GM21390 (cell line): ENCODE measurements at regions not wholly inside any gene's neighbourhood (a gene's known extent, or its start where the extent isn't known, plus 50 kb on each side); places are given as distances from the start of the nearest gene placed in this dataset.

Experiments used
- ATAC-seq: cut with Tn5 transposase; IDR thresholded peaks from one replicate; pipeline ENCODE4 v1.9.1; 2021; ENCODE audit not compliant: unreplicated experiment

DNA sequence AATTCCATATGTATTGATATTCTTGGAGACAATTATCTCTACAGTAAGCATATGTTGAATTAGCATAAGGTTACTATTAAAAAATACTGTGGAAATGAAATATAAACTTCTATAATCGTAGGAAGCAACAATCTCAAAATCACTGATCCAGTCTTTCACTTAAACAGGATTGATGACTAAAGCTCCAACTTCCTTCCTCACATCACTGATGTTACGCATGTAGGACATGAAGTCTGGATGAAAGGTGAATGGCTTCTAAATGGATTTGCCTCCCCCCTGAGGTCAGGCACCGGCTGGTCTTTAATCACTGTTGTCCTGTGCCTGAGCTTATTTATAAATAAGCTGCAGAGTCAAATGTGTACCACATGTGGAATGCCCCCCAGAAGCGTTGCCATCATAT lies 157.1 kb upstream of the NFIB start:
- no peak for ATAC-seq

DNA sequence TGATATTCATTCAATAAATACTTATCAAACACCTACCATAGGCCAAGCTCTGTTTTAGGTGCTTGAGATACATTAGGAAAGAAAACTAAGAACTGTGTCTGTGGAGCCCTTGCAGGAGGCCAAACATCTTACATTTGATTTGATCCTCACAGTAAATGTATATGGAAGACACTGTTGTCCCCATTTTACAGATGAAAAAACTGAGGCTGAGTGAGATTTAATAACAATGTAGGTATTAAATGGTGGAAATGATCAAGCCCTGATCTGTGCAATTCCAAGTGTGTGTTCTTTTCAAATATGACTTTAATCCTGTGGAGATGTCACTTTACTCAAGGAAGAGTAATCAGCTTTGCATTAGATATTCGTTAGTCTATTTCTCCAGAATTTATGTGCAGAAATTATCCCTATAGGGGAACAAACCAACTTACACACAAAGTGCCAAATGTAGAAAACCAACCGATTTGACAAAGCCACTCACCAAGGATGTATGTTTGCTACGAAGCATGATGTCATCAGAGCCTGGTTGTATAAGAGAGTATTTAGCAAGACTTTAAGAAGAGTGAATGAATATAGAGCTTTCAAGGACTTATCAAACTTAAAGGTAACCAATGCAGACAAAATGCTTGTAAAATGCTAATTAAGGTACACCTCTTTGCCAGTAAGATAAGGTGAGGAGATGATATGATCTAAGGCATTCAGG lies 153.9 kb upstream of the NFIB start:
- ATAC-seq: no peak

DNA sequence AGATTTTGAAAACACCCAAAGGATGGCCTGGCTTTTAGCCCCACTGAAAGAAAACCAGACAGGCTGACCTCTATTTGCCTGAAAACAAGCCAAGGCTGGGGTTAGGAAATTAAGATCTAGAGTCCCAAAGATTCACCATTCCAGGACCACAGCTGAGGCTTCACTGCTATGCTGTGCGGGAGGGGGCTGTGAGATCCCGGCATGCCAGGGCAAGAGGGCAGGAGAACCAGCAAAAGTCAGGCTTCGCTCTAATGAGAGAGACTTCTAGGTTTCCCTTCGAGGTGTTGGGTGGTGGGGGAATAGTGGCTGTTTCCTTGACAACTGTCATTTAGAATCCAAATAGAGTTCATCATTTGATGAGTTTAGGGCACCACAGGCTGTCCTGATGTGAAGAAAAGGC lies 152.9 kb upstream of the NFIB start:
- no peak for ATAC-seq

DNA sequence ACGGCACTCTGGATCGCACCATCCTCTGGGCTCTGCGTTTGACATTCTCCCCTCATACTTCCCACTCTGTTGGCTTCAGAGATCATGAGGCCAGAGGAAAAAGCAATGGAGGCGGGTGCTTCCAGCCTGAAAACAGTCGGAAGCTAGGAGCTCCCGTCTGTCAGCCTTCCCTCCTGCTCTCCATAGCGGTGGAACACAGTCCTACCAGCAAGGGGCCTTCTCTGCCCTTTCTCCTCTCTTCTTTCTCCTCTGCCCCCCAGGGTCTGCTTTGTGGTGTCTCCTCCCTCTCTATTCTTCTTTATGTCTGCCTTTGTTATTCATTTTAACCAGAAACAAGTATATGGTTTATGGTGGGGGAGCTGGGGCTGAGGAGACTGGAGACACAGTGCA lies 152.5 kb upstream of the NFIB start:
- ATAC-seq: no peak

DNA sequence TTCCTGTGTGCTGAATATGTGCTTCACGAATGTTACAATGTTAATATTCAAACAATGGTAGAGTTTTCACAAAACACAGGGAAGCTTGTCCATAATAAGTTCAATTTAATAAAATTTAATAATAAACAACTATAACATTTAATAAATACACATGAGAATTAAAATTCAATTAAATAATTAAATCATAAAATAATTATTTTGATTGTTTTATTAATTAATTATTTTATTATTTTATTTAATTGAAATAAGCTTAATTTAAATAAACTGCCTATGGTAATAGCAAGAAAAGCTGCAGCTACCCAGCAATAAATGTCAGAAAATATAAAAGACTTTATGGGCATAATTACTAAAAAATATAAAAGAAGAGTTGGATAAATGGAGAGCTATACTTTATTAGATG lies 149.0 kb upstream of the NFIB start:
- no peak for ATAC-seq

DNA sequence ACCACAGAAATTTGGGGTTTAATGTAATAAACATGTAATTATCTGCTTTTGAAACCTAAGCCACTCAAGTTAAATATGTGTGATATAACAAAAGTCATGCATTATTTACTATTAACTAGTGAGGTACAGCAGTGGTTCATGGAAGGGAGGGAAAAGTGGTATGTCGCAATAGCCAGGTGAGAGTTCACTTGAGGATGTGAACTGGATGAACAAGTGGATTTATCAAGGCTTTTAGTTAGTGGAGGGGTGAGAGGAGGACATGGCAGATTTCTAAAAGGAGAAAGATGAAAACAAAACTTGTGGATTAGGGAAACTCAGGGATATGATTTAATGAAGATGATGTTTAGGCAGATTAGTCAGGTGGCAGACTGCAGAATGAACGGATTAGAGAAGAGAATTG lies 141.3 kb upstream of the NFIB start:
- ATAC-seq: no peak

DNA sequence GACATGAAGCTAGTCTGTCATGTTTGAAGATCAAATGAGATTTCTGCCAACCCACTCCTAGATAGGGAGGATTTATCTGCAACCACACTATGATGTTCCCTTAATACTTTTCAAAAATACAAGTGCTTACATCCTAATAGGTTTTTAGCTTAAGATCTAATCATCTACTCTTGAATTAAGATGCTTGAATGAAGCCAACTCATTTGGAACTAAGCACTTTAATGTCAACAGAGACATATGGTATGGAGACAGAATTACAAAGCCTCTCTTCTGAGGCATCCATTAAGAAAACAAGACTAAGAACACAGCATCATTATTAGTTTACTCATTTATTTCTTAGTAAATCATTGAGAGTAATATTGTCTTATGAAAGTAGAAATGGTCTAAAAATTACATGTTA lies 139.3 kb upstream of the NFIB start:
- no peak for ATAC-seq

DNA sequence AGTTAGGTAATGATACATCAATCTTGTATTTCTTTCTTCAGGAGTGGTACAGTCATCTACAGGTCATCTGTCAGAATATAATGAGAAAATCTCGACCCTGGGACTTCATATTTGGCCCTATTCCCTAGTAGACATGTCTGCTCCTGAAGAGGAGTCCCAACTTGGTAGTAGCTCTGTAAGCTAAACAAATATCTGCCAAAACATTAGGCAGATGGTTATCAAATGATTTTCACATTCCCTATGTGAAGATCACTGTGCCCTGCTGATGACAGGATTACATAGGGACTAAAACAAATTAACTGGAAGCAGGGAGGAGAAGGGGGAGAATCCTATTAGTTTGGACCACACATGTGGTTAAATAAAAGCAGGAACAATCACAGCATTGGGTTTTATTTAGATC lies 138.6 kb upstream of the NFIB start:
- ATAC-seq: no peak

DNA sequence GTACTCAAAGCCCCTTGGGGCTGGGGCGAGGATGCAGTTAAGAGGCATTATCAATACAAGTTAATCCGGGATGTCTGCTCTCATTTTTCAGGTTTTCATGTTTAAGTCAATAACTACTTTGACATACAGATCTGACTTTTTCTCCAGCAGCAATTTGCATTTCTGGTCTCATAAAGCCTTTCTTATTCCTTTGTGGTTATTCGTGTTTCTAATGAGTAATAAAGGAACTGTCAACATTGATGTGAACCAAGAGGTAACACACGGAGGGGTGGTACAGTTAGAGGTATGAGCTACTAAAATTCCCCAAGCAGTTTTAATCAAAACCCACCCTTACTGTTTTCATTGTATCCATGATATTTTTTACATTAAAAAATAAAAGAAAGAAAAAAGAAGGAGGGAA lies 138.0 kb upstream of the NFIB start:
- peak; percentile 97 for ATAC-seq

DNA sequence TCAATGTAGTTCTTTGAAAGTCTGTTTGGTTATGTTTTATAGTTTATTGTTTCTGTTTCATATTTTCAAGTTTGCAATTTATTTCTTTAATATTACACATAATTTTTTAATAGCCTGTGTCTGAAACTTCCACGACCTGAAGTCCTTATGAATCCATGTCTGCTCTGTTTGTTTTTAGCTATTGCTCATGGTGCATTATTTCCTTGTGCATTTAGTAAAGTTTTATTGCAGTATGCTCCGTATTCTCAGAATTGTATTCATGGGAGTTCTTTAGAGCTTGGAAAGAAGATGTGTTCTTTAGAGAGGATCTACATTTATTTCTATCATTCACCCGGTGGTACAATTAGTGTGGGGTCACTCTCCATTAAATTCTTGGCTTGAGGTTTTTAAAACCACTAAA lies 133.2 kb upstream of the NFIB start:
- no peak for ATAC-seq

DNA sequence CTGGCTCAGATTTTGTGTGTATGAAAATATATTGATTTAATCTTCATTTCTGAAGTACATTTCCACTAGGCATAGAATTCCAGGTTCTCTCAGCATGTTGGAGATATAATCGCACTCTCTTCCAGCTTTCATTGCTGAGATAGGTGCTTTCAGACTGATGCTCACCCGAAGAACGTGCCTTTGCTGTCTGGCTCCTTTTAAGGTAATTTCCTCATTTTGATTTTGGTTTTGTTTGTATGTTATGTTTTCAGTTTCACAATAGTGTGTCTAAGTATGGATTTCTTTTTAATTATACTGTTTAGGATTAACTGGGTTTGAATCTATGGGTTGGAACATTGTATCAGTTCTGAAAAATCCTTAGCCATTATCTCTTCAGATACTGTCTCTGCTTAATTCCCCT lies 132.0 kb upstream of the NFIB start:
- no peak for ATAC-seq

DNA sequence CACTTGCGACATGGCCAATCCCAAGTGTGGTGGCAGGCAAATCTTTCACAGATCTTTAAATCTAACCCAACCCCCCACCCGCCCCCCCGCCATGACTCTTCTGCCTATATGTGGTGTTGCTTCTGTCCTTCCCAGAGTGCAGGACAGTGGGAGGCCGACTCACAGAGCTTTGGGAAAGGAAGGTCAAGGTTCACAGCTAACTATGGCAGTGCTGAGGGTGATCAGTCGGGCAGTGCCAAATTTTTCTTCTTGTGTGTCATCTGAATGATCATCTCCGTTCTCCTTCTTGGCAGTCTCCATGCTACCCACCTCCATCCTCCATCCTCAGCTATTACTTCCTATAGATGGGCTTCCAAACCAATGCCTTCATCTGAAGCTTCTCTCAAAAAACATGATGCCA lies 129.0 kb upstream of the NFIB start:
- no peak for ATAC-seq

DNA sequence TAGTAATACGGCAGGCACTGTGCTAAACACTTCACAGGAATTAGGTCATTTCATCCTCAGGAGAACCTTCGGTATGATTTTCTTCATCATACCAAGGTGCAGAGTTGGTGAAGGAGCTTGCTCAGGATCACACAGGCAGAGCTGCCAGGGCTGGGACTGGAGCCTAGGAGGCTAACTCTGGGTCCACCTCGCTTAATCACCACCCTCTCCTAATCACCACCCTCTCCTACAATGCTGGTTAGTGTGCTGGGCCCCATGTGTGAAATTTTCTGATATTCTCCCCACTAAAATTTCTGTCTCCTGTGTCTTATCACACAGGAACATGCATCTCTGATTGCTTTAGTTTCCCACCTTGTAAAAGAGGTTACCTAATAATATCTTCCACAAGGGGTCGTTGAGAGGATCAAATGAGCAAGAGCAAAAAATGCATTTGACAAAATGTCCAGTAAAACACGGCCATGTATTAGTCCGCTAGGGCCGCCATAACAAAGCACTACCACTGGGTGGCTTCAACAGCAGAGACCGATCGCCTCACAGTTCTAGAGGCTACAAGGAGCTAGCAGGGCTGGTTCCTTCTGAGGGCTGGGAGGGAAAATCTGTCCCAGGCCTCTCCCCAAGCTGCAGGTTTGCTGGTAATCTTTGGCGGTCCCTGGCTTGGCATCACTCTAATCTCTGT lies 128.2 kb upstream of the NFIB start:
- no peak for ATAC-seq

DNA sequence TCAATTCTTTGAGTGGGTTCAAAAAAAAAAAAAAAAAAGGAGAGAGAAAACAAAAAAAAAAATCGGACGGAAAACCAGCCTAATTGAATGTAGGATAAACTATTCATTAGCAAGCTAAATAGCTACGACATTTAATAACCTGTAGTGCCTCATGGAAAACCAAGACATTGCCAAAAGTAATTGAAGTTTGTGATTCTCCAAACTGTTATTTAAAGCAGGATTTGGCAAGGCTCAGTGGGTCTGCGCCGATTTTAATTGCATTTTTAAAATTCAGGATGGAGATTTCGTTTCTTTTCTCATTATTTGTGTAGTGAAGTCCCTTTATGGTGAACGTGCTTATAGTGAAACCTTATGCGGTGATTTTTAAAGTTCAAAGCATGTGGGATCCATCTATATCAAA lies 127.2 kb upstream of the NFIB start:
- ATAC-seq: no peak

DNA sequence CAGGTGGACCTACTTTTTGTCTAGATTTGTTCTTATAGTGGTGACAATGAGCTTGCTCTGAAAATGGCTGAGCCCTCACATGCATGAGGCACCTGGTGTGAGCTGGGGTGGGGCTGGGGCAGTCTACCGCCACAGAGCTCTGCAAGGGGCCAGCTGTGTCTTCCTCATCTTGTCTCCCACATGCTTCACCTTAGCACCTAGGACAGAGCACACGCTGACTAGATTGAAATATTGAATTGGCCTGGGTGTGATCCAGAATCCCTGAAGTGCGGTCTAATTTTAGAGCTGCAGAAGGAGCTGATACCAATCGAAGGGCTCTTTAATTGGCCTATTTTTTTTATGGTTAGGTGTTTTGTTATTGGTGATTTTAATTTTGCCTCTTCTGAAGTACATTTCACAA lies 126.1 kb upstream of the NFIB start:
- ATAC-seq: no peak

DNA sequence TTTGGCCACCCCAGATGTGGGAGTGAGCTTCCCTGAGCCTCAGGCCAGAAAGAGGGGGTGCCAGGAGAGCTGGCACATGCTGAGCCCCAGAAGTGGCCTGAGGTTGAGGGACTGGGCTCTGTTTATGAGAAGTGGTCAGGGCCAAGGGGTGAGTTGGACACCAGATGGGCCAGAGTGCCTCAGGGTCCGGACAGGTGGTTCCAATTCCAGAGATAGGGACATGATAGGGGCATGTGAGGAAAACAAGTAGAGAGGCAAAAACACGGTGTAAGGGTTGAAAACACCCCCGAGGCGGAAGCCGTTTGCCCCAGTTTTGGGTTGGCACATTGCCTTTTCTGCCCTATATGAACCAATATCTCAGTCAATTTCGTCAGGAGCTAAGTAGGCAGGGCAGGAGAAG lies 125.6 kb upstream of the NFIB start:
- no peak for ATAC-seq

DNA sequence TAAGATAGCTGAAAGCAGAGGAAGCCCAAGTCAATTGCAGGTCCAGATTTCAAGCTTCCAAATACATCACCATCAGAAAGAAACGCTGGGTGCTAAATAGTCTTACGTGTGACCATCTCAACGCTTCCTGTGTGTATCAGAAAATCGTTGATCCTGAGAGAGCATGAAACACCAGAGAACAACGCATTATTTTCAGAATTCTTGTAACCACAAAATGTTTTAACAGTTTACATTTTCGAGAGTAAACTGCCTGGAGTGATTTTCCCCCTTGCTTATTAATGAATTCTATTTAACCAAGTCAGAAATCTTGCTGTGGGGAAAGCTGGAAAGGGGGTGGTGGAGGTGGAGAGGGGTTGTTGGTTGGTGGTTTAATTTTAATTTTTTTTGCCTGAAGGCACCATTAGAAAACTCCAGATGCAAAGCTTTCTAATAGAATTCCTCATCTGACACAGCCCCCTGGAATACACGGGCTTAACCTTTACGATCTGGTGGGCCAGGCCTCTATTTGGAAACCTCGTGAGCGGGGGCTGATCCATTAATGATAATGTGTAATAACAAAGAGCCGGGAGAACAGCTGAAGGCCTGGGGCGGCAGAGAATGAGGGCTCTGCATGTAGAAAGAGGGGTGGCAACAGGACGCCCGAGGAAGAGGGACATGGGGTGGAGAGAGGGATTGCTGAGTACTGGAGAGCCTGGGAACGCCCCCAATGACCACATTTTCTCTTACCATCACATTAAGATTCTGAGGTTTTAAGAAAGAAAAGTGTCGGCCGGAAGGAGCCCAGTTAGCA lies 124.5 kb upstream of the NFIB start:
- no peak for ATAC-seq

DNA sequence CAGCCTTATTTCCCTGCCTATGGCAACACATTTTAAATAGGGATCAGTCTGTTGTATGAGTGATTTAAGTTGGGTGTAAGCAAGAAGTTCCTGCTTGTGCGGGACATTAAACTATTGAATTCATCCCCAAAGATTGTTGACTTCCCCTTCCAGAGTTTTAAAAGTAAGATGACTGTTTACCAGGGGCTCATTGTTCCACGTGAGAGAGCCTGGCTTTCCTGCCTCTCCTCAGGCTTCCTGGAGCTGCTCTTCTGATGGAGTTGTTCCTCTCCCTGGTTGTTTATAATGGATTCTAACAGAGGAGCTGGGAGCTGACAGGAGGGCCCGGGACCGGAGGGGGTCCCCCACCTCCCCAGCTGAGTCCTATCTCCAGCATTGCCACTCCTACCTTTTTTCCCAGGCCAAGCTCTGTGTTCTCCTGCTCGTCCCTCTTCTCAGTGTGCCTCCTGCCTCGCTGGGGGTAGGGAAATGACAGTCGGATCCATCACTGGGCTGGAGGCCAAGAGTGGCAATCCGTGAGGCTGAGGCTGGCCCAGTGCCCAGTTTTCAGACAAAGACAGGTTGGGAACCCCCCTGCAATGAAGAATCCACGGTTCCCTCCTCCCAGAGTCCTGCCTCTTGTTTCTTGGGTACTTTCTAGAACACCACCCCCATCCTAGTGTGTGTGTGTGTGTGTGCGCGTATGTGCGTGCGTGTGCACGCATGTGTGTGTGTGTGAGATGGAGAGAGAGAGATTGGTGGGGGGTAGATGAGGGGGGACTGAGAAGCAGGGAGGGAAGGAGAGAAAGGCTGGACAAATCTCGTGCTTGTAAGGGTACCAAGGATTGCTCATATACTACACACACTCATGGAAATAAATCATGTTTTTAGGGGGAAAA lies 123.7 kb upstream of the NFIB start:
- no peak for ATAC-seq

DNA sequence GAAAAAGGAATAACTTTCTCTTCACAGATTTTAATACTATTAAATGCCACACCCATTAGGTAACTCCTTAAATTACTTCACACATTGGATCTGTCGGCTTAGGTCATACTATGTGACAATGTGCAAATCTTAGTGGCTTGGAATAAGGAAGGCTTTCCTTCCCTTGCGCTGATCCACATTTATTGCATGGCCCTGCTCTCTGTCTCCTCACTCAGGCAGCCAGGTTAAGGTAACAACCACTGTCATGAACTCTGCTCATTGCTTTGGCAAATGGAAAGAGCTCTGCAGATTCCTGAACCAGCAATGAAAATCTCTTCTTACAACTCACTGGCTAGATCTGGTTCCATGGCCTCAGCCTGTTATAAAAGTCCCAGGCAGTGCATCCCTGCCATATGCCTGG lies 121.9 kb upstream of the NFIB start:
- ATAC-seq: no peak

DNA sequence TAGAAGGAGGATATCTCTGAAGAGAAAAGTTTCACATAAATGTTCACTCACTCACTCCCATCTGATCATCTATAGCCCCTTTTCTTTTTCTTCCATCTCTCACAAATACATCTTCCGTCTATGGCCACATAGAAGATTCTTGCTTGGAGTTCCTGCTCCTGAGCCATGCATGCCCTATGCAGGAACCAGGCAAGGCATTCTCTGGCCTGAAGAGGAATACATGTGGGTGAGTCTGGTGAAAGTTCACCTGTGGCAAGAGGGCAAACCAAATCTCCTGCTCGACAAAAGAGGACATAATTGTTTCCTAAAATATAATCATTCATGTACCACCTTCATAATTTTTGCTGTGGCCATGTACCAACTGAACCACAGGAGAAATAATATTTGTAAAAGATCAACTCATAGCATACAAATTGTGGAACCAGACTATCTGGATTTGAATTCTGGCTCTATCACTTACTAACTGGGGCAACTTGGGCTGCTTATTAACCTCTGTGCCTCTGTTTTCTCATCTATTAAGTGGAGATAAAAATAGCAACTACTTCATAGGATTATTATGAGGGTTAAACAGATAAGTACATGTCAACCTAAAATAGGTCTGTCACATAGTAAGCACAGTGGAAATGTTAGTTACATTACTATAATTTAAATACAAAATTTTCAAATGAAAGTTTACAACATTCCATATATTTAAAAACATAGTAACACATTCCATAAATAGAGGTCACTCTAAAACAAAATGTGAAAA lies 121.2 kb upstream of the NFIB start:
- no peak for ATAC-seq

DNA sequence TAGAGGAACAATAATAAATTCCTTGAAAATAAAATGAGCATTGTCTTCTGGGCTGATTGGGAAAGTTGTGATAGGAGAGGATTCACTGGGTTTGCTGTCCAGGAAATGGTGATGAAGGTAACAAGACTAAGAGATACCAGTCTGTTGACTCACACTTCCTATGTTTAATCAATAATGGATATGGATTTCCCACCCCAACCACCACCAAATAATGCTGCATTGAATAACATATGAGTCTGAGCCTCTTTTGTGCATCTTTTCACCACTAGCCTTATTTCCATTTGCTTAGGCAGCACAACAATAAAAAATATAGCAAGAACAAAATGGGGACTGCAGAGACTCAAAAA lies 120.2 kb upstream of the NFIB start:
- ATAC-seq: no peak
